ENCODE measurements at regions not wholly inside any gene's neighbourhood (a gene's known extent, or its start where the extent isn't known, plus 50 kb on each side); places are given as distances from the start of the nearest gene placed in this dataset.
A peak's percentile ranks its signal among the peaks of the same experiment; 100 is the strongest.

DNA sequence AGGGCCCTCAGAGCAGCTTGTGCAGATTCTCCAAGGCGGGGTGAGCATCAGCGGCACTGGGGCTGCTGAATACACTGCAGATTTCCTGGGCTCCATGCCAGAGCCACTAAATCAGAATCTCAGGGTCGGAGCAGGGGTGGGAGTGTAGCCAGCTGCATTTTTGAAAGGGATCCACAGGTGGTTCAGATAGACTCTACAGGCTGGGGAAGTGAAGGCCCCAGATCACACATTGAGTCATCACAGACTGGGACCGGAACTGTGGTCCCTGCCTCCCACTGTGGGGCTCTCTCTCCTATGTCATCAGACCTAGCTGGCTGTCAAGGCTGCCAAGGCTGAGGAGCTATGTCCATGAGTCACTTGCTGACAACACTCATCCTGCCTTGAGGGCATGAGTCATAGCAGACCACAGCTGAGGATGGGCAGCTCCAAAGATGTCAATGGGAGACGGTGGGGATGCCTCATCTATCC lies 162.3 kb upstream of the MAMLD1 start:
- DNase-seq (ENCODE audit: low read depth): peak; percentile 95
- TF ChIP-seq, protein P1, sequence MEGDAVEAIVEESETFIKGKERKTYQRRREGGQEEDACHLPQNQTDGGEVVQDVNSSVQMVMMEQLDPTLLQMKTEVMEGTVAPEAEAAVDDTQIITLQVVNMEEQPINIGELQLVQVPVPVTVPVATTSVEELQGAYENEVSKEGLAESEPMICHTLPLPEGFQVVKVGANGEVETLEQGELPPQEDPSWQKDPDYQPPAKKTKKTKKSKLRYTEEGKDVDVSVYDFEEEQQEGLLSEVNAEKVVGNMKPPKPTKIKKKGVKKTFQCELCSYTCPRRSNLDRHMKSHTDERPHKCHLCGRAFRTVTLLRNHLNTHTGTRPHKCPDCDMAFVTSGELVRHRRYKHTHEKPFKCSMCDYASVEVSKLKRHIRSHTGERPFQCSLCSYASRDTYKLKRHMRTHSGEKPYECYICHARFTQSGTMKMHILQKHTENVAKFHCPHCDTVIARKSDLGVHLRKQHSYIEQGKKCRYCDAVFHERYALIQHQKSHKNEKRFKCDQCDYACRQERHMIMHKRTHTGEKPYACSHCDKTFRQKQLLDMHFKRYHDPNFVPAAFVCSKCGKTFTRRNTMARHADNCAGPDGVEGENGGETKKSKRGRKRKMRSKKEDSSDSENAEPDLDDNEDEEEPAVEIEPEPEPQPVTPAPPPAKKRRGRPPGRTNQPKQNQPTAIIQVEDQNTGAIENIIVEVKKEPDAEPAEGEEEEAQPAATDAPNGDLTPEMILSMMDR (IDR thresholded peaks at IDR 0.05; ENCODE audit: control insufficient read depth, insufficient read depth, low read depth, low read length, missing control alignments): no peak
- no peak overlapping the region for H3K4me3 ChIP-seq (ENCODE audit: control insufficient read depth, low read depth, low read length)

DNA sequence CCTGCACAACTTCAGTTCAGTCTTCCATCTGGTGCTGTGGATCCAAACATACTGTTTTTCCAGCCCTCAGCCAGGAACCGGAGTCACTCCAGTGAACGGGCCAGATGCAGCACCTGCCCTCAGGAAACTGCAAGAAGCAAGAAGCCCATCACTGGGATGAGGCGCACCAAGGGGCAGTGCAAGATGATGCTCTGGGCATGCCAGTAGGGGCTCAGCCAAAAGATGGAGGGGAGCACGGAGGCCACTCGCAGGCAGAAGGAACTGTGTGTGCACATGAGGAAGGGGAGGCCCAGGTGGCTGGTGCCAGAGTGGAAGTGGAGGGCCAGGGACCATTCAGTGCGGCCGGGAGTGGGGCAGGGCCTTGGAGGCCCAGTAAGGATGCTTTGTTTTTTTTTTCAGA lies 161.7 kb upstream of the MAMLD1 start:
- no peak overlapping the region for H3K4me3 ChIP-seq (ENCODE audit: control insufficient read depth, low read depth, low read length)
- TF ChIP-seq, protein P1 (IDR thresholded peaks at IDR 0.05; ENCODE audit: control insufficient read depth, insufficient read depth, low read depth, low read length, missing control alignments): no peak
- DNase-seq (ENCODE audit: low read depth): no peak

DNA sequence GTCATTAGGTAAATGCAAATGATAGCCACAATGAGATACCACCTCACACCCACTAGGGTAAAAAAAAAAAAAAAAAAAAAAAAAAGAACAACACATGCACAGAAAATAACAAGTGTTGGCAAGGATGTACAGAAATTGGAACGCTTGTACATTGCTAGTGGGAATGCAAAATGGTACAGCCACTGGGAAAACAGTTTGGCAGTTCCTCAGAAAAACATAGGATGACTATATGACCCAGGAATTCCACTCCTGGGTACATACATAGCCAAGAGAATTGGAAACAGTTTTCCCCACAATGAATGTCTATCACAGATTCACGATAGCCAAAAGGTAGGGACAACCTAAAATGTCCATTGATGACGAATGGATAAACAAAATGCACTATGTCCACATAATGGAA lies 161.3 kb upstream of the MAMLD1 start:
- DNase-seq (ENCODE audit: low read depth): no peak
- TF ChIP-seq, protein P1 (IDR thresholded peaks at IDR 0.05; ENCODE audit: control insufficient read depth, insufficient read depth, low read depth, low read length, missing control alignments): no peak

DNA sequence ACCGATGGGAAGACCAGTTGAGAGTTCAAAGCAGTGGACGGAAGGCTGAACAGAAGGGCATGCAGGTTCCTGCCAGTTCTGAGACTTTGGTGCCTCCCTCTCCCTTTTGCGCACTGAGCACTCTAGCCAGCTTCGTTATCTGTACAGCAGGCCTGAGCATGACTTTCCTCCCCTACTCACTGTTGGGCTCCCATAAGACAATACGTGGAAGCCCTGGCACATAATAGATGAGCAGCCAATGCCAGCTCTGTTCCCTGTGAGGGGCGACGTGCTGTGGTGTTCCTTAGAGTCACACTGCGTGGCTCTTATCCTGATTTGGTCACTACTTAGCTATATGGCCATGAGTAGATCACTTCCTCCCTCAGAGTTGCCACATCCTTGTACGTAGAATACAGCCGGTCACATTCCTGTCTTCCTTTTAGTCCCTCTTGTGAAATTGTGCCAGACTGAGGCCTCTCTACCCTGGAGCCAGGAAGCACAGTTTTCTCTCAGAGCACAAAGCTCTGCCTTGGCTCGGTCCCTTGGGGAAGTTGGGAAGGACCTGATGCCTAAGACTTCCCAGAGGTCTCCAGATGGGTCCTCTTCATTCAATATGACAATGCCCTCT lies 160.4 kb upstream of the MAMLD1 start:
- TF ChIP-seq, protein P1 (IDR thresholded peaks at IDR 0.05; ENCODE audit: control insufficient read depth, insufficient read depth, low read depth, low read length, missing control alignments): no peak
- H3K4me3 ChIP-seq (ENCODE audit: control insufficient read depth, low read depth, low read length): no peak overlapping the region
- no peak for DNase-seq (ENCODE audit: low read depth)

More for the DNA sequence above, 161.3 kb upstream of the MAMLD1 start:
- H3K4me3 ChIP-seq (ENCODE audit: control insufficient read depth, low read depth, low read length): no peak overlapping the region

DNA sequence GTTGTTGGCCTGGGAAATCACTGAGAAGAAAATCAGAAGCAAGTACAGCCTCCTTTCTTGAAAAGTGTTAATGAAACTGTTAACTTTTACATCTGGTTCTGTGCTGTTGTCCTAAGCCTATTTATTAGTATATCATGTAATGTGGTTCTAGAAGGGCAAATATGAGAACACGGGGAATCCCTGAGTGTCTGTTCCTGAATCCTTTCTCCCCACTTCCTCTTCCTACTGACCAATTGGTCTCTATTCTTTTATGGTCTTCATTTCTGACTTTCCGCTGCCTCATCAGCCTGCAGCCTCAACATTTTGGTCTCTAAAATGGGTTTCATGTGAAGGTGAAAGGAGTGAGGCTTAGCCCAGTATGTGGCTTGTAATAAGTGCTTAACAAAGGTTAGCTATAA lies 159.9 kb upstream of the MAMLD1 start:
- no peak for DNase-seq (ENCODE audit: low read depth)
- TF ChIP-seq, protein P1 (IDR thresholded peaks at IDR 0.05; ENCODE audit: control insufficient read depth, insufficient read depth, low read depth, low read length, missing control alignments): no peak
- no peak overlapping the region for H3K4me3 ChIP-seq (ENCODE audit: control insufficient read depth, low read depth, low read length)

DNA sequence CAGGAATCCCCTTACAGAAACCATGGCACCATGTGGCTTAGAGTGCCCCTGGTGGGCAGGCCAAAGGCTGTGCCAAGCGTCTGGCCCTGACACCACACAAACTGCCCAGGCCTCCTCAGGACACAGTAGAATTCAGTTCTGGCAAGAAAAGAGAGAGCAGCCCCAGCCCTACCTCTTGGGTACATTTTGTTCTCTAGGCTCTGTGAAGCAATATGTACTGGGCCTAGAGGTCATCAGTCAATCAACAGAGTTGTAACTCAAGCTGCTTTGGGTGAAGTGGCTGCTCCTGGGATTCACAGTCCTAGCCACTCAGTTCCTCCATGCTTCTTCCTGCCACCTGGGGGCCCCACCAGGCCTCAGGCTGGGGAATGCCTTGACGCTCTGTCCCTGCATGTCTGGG lies 158.1 kb upstream of the MAMLD1 start:
- no peak for DNase-seq (ENCODE audit: low read depth)
- H3K4me3 ChIP-seq (ENCODE audit: control insufficient read depth, low read depth, low read length): no peak overlapping the region
- TF ChIP-seq, protein P1 (IDR thresholded peaks at IDR 0.05; ENCODE audit: control insufficient read depth, insufficient read depth, low read depth, low read length, missing control alignments): peak; percentile 4

Data from AG09309 (cell line).